Choroid plexus epithelial cell (primary cell): ENCODE measurements at regions not wholly inside any gene's neighbourhood (a gene's known extent, or its start where the extent isn't known, plus 50 kb on each side); places are given as distances from the start of the nearest gene placed in this dataset.
A peak's percentile ranks its signal among the peaks of the same experiment; 100 is the strongest.

Experiments
- DNase-seq: peaks from one replicate; pipeline ENCODE4 v3.0.0-alpha.2; 2010; ENCODE audit warnings: low read depth
- H3K4me3 ChIP-seq: 2 replicates; pipeline ENCODE4 v1.5.1; 2011; ENCODE audit warnings: low read depth, mild to moderate bottlenecking, control low read depth, low read length, moderate library complexity
- TF ChIP-seq, protein P1 (sequence below): conservative IDR thresholded peaks from 2 replicates; pipeline ENCODE4 v1.5.1; 2011; ENCODE audit warnings: low read depth, mild to moderate bottlenecking, control low read depth, inconsistent platforms, low read length, moderate library complexity

DNA sequence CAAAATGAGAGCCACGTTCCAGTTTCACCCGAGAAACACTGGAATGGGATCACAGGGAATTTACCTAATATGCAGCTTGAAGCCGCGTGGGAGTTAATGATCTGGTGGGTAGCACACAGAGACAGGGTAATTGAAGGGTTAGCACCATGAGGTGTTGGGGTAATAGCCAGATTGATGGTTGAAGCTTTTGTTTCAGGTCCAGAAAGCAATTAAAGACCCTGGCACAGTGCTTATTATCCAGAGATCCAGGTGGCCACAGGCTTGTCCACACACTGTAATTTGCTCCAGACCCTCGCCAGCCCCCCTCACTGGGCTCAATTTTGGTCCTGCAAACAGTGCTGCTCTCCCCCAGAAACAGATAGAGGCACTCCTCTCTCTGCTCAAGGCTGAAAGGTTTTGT lies 282.5 kb upstream of the ISX start:
- no peak overlapping the region for H3K4me3 ChIP-seq
- TF ChIP-seq, protein P1, sequence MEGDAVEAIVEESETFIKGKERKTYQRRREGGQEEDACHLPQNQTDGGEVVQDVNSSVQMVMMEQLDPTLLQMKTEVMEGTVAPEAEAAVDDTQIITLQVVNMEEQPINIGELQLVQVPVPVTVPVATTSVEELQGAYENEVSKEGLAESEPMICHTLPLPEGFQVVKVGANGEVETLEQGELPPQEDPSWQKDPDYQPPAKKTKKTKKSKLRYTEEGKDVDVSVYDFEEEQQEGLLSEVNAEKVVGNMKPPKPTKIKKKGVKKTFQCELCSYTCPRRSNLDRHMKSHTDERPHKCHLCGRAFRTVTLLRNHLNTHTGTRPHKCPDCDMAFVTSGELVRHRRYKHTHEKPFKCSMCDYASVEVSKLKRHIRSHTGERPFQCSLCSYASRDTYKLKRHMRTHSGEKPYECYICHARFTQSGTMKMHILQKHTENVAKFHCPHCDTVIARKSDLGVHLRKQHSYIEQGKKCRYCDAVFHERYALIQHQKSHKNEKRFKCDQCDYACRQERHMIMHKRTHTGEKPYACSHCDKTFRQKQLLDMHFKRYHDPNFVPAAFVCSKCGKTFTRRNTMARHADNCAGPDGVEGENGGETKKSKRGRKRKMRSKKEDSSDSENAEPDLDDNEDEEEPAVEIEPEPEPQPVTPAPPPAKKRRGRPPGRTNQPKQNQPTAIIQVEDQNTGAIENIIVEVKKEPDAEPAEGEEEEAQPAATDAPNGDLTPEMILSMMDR = no peak

DNA sequence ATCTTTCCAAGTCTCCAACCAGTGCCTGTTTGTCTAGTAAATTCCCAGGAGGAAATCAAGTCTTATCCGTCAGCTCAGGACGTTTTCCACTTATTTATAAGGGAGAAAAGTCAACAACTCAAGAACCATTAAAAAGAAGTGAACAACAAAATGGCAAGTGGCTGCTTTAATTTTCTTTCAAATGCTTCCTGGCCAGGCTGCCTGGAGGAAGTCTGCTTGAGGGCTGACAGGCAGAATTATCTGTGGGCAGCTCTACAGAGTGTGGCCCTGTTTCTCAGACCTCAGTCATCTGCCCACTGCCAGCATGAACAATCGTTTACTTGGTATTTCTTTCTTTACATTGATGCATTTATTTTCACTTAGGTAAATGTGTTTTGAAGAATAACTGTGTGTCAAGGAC lies 281.9 kb upstream of the ISX start:
- no peak overlapping the region for H3K4me3 ChIP-seq
- DNase-seq = no peak
- TF ChIP-seq, protein P1 = no peak

More for the DNA sequence above, 282.5 kb upstream of the ISX start:
- no peak for DNase-seq

DNA sequence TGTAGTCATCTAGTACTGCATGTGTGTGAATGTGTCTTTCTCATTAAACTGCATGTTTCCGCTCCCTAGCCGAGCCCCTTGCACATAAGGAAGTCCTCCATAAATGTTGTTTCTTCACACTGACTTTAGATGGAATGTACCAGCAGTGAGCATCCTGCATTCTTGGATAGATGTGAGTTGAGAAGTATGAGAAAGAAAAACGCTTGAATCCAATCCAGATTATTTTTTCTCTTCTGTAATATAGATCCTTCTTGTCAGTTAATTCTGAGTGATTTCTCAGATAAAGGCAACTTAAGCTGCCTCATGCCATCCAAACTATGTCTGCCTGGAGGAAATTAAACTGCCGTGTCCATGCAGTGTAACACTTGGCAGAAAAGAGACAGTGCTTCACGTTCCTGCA lies 268.1 kb upstream of the ISX start:
- DNase-seq = no peak
- H3K4me3 ChIP-seq = no peak overlapping the region
- TF ChIP-seq, protein P1 = no peak

DNA sequence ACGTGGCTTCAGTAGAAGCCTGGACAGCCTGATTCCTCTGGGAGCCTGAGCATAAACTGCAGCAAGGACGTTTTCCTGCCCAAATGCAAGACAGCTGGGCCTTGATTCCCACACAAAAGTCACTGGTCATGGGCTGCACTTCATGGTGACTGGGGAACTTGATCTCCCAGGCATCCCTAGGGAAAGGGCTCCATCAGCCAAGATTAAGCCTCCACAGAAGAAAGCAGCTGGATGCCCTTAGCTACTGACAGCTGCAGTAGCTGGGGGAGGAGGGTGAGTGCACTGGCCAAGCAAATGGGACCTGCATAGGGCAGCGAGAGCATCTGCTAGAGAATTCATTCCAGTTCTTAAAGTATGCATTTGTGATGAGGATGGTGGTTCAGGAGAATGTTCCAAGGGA lies 267.4 kb upstream of the ISX start:
- H3K4me3 ChIP-seq = no peak overlapping the region
- TF ChIP-seq, protein P1 = no peak
- no peak for DNase-seq

DNA sequence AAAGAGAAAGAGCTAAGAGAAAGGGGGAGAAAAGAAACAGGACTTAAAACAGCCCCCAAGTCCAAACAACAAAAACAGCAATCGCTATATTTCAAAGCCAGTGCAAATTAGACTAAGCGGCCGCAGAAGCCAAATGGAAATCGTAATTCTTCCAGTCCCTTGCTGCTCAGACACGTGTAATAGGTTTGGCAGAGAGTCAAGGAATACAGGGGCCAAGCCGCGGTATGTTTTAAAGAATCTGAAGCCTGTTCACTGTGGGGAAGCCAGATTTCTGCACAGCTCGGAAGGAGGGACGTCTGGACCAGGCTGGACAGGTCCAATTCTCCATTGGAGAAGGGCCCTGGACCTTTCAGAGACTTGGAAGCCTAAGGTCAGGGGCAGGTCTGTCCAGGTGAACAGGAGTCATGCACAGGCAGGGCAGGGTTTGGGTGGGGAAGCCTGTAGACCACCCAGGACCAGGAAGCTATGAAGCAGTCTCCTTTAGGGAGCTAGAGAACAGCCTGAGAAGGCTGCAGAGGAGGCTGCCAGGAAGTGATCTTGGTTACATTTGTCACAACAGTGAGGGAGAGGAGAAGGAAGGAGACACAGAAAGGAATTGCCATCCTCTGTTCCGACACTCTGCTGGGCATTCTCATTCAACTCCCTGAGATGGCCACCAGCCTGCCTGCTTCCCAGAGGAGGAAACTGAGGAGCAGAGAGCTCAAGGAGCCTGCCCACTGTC lies 265.5 kb upstream of the ISX start:
- peak; percentile 35 for DNase-seq
- no peak overlapping the region for H3K4me3 ChIP-seq

DNA sequence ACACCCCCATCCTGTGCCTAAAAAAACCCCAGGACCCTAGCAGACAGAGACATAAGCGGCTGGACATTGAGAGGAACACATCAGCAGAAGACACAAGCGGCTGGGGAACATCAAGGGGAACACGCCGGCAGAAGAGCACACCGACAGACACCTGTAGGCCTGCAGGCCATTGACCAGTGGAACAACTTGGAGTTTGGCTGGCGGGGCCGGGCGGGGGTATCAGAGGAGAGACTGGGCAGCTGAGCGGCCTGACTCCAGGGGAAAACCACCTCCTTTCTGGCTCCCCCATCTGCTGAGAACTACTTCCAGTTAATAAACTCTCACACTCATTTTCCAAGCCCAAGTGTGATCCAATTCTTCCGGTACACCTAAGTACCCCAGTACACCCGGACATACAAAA lies 264.7 kb upstream of the ISX start:
- TF ChIP-seq, protein P1 = no peak
- DNase-seq = no peak
- no peak overlapping the region for H3K4me3 ChIP-seq

More for the DNA sequence above, 265.5 kb upstream of the ISX start:
- TF ChIP-seq, protein P1 = no peak

DNA sequence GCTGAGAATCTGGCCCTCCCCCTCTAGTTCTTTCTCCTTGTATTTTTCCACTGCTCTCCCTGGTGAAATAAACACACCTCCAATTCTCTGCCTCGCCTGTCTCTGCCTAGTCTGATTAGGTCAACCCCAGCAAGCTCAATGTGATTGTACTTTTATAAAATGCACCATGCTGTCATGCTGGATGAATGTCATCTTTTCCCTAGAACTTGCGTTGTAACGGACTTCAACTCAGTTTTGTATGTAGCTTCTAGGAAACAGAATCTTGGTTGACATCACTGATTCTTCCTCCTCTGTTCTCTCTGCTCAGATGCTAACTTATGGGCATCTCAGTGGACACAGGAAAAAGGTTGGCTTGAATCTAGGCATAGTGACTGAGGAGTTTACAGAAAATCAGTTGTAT lies 261.9 kb upstream of the ISX start:
- TF ChIP-seq, protein P1 = no peak
- H3K4me3 ChIP-seq = no peak overlapping the region
- DNase-seq = no peak
